AG04450 (cell line): ENCODE measurements at regions not wholly inside any gene's neighbourhood (a gene's known extent, or its start where the extent isn't known, plus 50 kb on each side); places are given as distances from the start of the nearest gene placed in this dataset.

Source experiments
- CTCF ChIA-PET: fragments of 300-600, 350-600 bp; formaldehyde crosslinking; extraction: SDS; loops from one replicate; lab custom pipeline; 2022; ENCODE audit warnings: antibody characterized with exemption, inconsistent platforms; lab: Charles Lee
- POLR2A ChIA-PET: fragments of 350-600 bp; formaldehyde crosslinking; extraction: SDS; loops from one replicate; lab custom pipeline; 2021; ENCODE audit warnings: antibody characterized with exemption, inconsistent platforms; lab: Yijun Ruan, JAX
- DNase-seq: peaks from one replicate; pipeline ENCODE4 v3.0.0-alpha.2; 2011; ENCODE audit warnings: low read depth, low spot score
- H3K27ac ChIP-seq: one replicate; pipeline ENCODE4 v1.5.1; 2012; ENCODE audit warnings: low read depth, low read length, control low read depth
- H3K27me3 ChIP-seq: one replicate; pipeline ENCODE4 v1.6.0; 2012; ENCODE audit warnings: low read length; ENCODE audit not compliant: control insufficient read depth, insufficient read depth
- H3K4me3 ChIP-seq: 2 replicates; pipeline ENCODE4 v1.5.1; 2011; ENCODE audit warnings: mild to moderate bottlenecking, low read depth, low read length, control low read depth
- H3K9me3 ChIP-seq: 2 replicates; pipeline ENCODE4 v1.5.1; 2012; ENCODE audit warnings: low read length; ENCODE audit not compliant: control insufficient read depth, insufficient read depth
- TF ChIP-seq, protein P1 (sequence below): IDR thresholded peaks from 2 replicates; pipeline ENCODE4 v1.5.1; 2011; ENCODE audit warnings: low read depth, low read length, control low read depth, inconsistent platforms

DNA sequence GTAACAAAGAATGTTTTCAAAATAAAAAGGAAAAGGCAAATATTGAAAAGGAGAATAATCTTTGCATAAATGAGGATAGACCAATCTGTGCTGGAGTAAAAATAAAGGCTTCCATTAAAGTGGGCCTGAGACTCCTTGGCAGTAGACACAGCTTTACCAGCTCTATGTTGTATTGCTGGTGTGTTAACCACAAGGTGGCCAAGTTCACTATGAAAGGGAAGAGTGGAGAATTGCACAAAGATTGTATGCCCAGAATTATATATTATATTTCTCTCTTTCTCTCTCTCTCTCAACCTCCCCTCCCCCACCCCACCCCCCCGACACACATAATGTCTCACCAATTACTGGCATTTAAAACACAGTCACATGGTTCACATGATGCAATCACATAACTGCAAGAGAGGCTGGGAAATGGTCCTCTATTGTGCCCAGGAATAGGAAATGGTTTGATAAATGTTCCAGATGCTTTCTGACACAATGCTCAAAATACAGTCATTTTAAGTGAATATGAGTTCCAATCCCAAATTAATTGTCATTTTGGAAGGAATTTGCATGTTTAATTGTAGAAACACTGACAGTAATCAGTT lies 222.6 kb upstream of the SYT1 start:
- no peak for DNase-seq
- no peak overlapping the region for H3K27ac ChIP-seq
- H3K4me3 ChIP-seq, result no peak overlapping the region
- no peaks in the 10 kb centered on the region for H3K9me3 ChIP-seq
- TF ChIP-seq, protein P1, sequence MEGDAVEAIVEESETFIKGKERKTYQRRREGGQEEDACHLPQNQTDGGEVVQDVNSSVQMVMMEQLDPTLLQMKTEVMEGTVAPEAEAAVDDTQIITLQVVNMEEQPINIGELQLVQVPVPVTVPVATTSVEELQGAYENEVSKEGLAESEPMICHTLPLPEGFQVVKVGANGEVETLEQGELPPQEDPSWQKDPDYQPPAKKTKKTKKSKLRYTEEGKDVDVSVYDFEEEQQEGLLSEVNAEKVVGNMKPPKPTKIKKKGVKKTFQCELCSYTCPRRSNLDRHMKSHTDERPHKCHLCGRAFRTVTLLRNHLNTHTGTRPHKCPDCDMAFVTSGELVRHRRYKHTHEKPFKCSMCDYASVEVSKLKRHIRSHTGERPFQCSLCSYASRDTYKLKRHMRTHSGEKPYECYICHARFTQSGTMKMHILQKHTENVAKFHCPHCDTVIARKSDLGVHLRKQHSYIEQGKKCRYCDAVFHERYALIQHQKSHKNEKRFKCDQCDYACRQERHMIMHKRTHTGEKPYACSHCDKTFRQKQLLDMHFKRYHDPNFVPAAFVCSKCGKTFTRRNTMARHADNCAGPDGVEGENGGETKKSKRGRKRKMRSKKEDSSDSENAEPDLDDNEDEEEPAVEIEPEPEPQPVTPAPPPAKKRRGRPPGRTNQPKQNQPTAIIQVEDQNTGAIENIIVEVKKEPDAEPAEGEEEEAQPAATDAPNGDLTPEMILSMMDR, result peak; percentile 16; the same call in 1 of the 2 replicates
- CTCF ChIA-PET, result no interaction called here
- no peaks in the 10 kb centered on the region for H3K27me3 ChIP-seq
- POLR2A ChIA-PET, result no interaction called here

GRCh38 chr12:78645956-78646355 lies 218.6 kb upstream of the SYT1 start:
- POLR2A ChIA-PET, result no interaction called here
- no peaks in the 10 kb centered on the region for H3K27me3 ChIP-seq
- CTCF ChIA-PET, result no interaction called here
- no peak overlapping the region for H3K4me3 ChIP-seq
- TF ChIP-seq, protein P1, result no peak
- H3K9me3 ChIP-seq, result no peaks in the 10 kb centered on the region
- no peak overlapping the region for H3K27ac ChIP-seq
- peak; percentile 3 for DNase-seq

- H3K27ac ChIP-seq, result no peak overlapping the region
- no peaks in the 10 kb centered on the region for H3K27me3 ChIP-seq
- ChIA-PET CTCF (no interaction called here), POLR2A (no interaction called here)
- DNase-seq, result no peak
- H3K4me3 ChIP-seq, result no peak overlapping the region
- TF ChIP-seq, protein P1, result no peak
- no peaks in the 10 kb centered on the region for H3K9me3 ChIP-seq
Observed at GRCh38 chr12:78651755-78652154, 212.8 kb upstream of the SYT1 start.

DNA sequence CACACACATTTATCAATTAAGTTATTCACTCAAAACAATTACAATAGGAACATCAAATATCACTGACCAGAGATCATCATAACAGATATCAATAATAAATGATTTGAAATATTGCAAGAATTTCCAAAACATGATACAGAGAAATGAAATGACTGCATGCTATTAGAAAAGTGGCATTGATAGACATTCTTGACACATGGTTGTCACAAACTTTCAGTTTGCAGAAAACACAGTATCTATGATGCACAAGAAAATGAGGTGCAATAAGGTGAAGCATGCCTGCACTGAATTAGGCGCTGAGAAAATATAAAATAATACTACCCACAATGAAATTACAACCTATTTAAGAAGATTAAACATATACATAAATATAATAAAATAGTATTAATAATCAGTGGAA lies 198.0 kb upstream of the SYT1 start:
- no peak overlapping the region for H3K27ac ChIP-seq
- POLR2A ChIA-PET, result no interaction called here
- no peak for DNase-seq
- H3K4me3 ChIP-seq, result no peak overlapping the region
- CTCF ChIA-PET, result no interaction called here
- H3K9me3 ChIP-seq, result no peaks in the 10 kb centered on the region
- no peaks in the 10 kb centered on the region for H3K27me3 ChIP-seq
- TF ChIP-seq, protein P1, result no peak

- Histone ChIP-seq H3K4me3 (no peak overlapping the region), H3K27me3 (no peaks in the 10 kb centered on the region), H3K9me3 (no peaks in the 10 kb centered on the region), H3K27ac (no peak overlapping the region)
- DNase-seq, result peak; percentile 77
- TF ChIP-seq, protein P1, result no peak
- ChIA-PET POLR2A (no interaction called here), CTCF (no interaction called here)
Observed at GRCh38 chr12:78671295-78671694, 193.3 kb upstream of the SYT1 start.
